Stomach smooth muscle (tissue), 2 donors: ENCODE measurements at regions not wholly inside any gene's neighbourhood (a gene's known extent, or its start where the extent isn't known, plus 50 kb on each side); places are given as distances from the start of the nearest gene placed in this dataset.

Source experiments
- H3K27ac ChIP-seq: one replicate; pipeline ENCODE4 v1.7.0; 2013; ENCODE audit warnings: mild to moderate bottlenecking, low read length, inconsistent platforms
- H3K27me3 ChIP-seq, 2 donors: one replicate each; pipeline ENCODE4 v1.7.0; 2013; ENCODE audit warnings: low read length in 2 of 2; ENCODE audit not compliant: insufficient read depth in 2 of 2, control insufficient read depth in 1 of 2
- H3K36me3 ChIP-seq, 2 donors: one replicate each; pipeline ENCODE4 v1.7.0; 2013; ENCODE audit warnings: low read length in 2 of 2; ENCODE audit not compliant: control insufficient read depth in 2 of 2, insufficient read depth in 2 of 2
- H3K4me1 ChIP-seq: one replicate; pipeline ENCODE4 v1.7.0; 2013; ENCODE audit warnings: low read length; ENCODE audit not compliant: control insufficient read depth, insufficient read depth
- H3K4me3 ChIP-seq, 2 donors: one replicate each; pipeline ENCODE4 v1.7.0; 2013; ENCODE audit warnings: low read length in 2 of 2
- H3K9ac ChIP-seq, 2 donors: one replicate each; pipeline ENCODE4 v1.7.0; 2013; ENCODE audit warnings: low read length in 2 of 2, mild to moderate bottlenecking in 1 of 2
- H3K9me3 ChIP-seq, 2 donors: one replicate each; pipeline ENCODE4 v1.7.0; 2013; ENCODE audit warnings: low read length in 2 of 2; ENCODE audit not compliant: control insufficient read depth in 2 of 2
- donor health status: healthy.
- donor health status: Pancreatic carcinoma.

DNA sequence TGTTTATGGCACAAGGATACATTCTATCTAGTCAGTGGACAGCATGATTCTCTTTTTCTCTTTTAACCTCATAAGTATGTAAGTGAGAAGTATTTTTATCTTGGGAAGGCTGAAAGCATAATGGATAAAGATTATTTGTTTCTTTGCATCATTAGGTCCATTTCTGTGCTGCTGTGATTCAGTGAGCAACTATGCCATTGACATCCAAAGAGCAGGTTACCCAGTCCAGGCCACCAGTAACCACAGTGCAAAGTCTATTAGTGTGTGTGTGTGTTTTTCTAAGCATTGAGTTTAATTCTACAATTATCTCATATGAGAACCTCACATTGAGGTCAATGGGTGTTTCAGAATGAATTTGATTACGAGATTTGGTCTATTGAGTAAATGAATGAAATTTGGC lies 158.8 kb upstream of the DACH1 start:
- Histone ChIP-seq H3K4me1 (no peaks in the 10 kb centered on the region), H3K9ac (no peak overlapping the region), H3K27me3 (no peaks in the 10 kb centered on the region), H3K4me3 (no peak overlapping the region), H3K27ac (no peak overlapping the region), H3K9me3 (peaks cover 2 to 4% of the 10 kb centered on the region in 2 donors), H3K36me3 (no peaks in the 10 kb centered on the region)

DNA sequence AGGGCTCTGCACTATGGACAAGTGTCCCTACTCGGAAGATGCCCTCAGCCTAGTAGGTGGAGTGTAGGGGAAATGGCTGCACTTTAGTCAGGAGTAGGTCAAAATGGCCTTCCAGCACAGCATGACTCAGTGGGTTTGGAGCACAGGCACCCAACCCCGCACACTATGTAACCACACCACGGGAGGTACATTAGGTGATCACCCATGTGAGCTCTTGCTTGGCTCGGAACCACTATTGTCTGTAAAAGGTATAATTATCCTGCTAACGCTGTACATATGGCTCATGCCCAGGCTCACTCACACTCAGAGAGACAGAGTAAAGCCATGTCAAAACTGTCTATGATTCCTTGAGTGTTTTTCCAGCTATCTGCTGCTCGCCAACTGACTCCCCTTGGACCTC lies 156.9 kb upstream of the DACH1 start:
- no peaks in the 10 kb centered on the region for H3K36me3 ChIP-seq
- no peak overlapping the region for H3K27ac ChIP-seq
- H3K4me1 ChIP-seq: no peaks in the 10 kb centered on the region
- no peaks in the 10 kb centered on the region for H3K27me3 ChIP-seq
- no peak overlapping the region for H3K9ac ChIP-seq
- H3K9me3 ChIP-seq: peaks cover 0 to 4% of the 10 kb centered on the region in 2 donors
- H3K4me3 ChIP-seq: no peak overlapping the region

DNA sequence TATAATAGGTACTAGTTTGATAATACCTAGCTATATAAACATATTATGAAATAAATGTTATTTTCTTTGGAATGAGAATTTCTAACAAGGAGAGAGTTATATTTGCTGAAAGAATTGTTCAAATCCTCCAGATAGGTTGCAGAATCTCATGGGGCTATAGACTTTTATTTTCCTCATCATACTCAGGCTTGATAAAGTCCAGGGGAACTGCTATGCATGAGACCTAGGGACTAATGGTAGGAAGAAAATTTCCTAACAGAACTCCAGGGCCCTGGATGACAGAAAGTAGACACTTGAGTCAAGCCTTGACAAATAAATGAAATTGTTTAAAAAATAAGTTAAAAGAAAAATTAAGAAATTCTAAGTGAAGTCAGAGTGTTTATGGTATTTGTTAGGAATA lies 138.5 kb upstream of the DACH1 start:
- no peaks in the 10 kb centered on the region for H3K27me3 ChIP-seq
- H3K4me3 ChIP-seq: no peak overlapping the region
- H3K27ac ChIP-seq: no peak overlapping the region
- no peaks in the 10 kb centered on the region for H3K9me3 ChIP-seq
- H3K9ac ChIP-seq: no peak overlapping the region
- no peaks in the 10 kb centered on the region for H3K36me3 ChIP-seq
- no peaks in the 10 kb centered on the region for H3K4me1 ChIP-seq

DNA sequence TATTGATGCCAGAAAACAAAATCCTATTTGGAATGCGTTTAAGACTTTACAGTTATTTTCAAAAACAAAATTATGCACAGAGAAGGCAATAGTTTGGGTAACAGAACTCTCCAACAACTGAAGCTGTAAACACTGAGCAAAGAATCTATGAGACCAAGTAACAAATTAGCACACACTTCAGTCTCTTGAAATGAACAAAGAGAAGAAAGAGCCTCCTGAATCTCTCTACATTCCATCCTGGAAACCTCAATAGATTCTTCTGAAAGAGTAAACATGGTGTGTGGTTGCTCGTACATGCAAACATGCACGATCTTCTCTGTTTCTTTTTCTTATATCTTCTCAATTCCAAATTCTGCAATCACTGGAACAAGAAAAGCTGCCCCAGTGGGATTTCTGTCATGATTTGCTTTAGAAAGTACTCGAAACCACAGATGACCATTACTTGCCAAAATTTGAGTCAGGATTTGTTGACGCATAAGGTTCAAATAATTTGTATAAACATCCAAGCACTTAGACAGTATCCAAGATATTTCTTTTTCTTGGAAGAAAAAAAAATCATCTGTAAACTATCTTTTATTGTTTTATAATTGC lies 137.9 kb upstream of the DACH1 start:
- Histone ChIP-seq H3K27me3 (no peaks in the 10 kb centered on the region), H3K27ac (no peak overlapping the region), H3K4me3 (no peak overlapping the region), H3K9ac (no peak overlapping the region), H3K9me3 (no peaks in the 10 kb centered on the region), H3K4me1 (no peaks in the 10 kb centered on the region), H3K36me3 (no peaks in the 10 kb centered on the region)

DNA sequence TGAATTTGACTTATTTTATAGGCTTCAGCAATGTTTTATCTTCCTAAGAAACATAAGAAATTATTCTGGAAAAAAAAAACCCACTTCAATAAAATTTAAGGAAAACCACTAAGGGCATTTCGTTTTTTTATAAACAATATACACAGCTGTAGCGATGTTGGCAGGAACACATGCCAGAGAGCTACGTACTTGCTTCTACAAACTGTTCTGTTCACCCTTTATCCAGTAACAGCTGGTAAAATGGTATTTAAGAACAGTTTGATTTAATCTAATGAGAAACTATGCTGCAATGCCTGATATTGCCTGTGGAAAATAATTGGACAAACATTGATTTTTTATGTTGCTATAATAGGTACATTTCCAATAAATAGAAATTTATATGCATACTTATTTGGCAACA lies 137.2 kb upstream of the DACH1 start:
- no peaks in the 10 kb centered on the region for H3K9me3 ChIP-seq
- H3K36me3 ChIP-seq: no peaks in the 10 kb centered on the region
- H3K4me3 ChIP-seq: no peak overlapping the region
- H3K27me3 ChIP-seq: no peaks in the 10 kb centered on the region
- no peaks in the 10 kb centered on the region for H3K4me1 ChIP-seq
- H3K27ac ChIP-seq: no peak overlapping the region
- no peak overlapping the region for H3K9ac ChIP-seq

DNA sequence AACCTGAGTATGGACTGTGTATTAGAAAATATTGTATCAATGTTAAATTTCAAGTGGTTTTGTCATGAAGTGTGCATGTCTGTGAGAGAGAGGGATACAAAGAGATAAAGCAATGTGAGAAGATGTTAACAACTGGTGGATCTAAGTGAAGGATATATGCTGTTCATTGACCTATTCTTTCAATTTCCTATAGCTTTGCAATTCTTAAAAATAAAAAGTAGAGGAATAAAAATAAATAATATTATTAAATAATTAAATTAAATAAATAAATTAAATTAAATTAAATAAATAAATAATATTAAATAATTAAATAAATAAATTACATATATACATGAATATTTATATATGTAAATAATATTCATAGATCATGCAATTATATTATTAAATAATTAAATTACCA lies 131.2 kb upstream of the DACH1 start:
- H3K9ac ChIP-seq: no peak overlapping the region
- H3K9me3 ChIP-seq: no peaks in the 10 kb centered on the region
- no peaks in the 10 kb centered on the region for H3K36me3 ChIP-seq
- H3K27me3 ChIP-seq: no peaks in the 10 kb centered on the region
- no peak overlapping the region for H3K27ac ChIP-seq
- H3K4me1 ChIP-seq: no peaks in the 10 kb centered on the region
- no peak overlapping the region for H3K4me3 ChIP-seq

DNA sequence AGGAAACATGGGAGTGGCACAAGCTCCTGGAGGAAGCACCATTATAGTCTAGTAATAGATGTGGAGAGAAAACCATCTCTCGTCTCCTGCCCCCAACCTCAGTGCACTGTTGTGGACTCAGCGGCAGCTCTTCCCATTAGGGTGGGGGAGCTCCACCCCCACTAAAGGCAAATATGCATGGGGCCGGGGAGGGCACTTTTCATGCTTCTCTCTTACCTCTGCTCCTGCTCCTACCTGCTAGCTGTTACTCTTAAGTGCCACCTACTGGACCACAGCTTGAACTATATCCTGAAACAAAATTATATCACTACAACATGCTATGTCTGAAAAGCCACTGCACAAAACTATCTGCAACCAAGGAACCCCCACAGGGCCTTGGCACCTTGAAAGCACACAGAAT lies 112.6 kb upstream of the DACH1 start:
- Histone ChIP-seq H3K9me3 (no peaks in the 10 kb centered on the region), H3K36me3 (no peaks in the 10 kb centered on the region), H3K9ac (no peak overlapping the region), H3K4me1 (no peaks in the 10 kb centered on the region), H3K27ac (no peak overlapping the region), H3K27me3 (no peaks in the 10 kb centered on the region), H3K4me3 (no peak overlapping the region)

DNA sequence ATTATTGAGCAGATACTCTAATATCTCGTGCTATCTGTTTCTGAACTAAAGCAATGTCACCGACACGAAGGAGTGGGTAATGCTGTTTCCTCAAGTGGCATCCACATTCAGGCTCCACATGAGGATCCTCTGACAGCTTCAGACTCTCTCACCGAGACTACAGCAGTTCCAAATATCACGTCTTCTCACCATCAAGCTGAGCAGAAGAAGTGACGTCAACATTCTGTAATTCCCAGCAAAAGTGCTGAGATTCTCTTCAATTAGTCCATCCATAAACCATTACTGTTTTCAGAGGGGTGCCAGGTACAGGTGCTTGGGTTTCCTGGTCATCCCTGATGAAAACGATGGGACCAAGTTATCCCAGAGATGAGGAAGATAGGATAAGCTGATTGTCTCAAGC lies 110.0 kb upstream of the DACH1 start:
- Histone ChIP-seq H3K4me1 (no peaks in the 10 kb centered on the region), H3K9me3 (no peaks in the 10 kb centered on the region), H3K27me3 (no peaks in the 10 kb centered on the region), H3K4me3 (no peak overlapping the region), H3K9ac (no peak overlapping the region), H3K27ac (no peak overlapping the region), H3K36me3 (no peaks in the 10 kb centered on the region)

DNA sequence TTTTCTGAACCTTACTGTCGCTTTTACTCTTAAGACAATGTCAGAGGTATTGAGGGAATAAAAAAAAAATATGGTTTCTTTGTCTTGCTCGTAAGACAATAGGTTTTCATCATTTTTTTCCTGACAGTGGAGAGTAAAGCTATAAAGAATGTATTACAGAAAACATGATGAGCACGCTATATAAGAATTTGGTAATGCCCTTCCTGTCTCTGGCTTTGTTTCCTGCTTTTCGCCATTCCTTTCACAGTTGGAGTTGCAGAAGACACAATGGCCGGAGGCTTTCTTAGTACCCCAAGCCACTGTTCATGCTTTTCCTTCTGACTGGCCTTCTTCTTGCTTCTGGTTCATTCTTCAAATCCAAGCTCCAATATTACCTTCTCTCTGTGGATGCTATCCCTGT lies 101.0 kb upstream of the DACH1 start:
- H3K36me3 ChIP-seq: no peaks in the 10 kb centered on the region
- no peaks in the 10 kb centered on the region for H3K9me3 ChIP-seq
- H3K4me1 ChIP-seq: no peaks in the 10 kb centered on the region
- no peak overlapping the region for H3K4me3 ChIP-seq
- H3K27ac ChIP-seq: no peak overlapping the region
- H3K9ac ChIP-seq: no peak overlapping the region
- no peaks in the 10 kb centered on the region for H3K27me3 ChIP-seq

DNA sequence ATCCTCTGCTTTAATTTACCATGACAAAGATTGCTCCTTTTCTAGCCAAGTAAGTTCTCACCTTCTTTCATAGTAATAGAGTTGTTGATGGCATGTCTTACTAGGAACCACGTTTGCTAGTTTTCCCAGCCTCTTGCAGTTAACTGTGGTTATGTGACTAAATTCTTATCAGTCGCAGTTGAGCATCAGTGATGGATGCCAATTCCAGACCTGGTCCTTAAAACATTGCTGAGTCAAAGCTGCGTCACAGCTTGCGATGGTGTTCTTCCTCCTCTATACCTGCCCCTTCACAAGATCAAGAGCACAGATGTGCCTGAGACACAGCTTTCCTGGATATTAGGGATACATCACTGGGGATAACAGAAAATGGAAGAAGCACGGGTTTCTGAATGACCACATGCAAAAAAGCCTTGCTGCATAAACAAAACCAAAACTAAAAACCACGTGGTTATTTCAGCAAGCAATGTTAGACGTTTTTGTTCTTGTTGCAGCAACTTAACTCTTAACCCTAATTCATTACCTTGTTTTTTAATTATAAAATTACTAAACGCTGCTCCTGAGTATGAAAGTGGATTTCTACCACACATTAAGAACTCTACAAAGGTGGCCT lies 97.6 kb upstream of the DACH1 start:
- H3K4me3 ChIP-seq: no peak overlapping the region
- H3K9ac ChIP-seq: no peak overlapping the region
- no peaks in the 10 kb centered on the region for H3K36me3 ChIP-seq
- no peak overlapping the region for H3K27ac ChIP-seq
- no peaks in the 10 kb centered on the region for H3K27me3 ChIP-seq
- no peaks in the 10 kb centered on the region for H3K9me3 ChIP-seq
- H3K4me1 ChIP-seq: no peaks in the 10 kb centered on the region

DNA sequence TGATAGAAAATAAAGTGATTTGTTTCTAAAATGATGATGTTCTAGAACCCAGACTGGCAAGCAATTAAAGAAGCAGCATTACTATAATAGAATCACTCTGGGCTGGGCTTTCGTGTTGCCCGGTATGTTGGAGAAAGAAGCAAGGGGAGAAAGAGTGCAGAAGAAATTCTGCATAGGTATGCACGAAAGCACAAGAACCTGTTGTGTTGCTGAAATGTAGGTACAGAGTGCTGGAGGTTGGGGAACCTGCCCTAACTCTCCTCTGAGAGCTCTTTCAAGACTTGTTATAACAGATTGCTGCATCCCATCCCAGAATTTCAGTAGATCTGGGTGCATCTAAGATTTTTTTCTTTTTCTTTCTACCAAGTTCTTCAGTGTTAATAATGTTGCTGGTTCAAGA lies 95.7 kb upstream of the DACH1 start:
- Histone ChIP-seq H3K4me3 (no peak overlapping the region), H3K9me3 (no peaks in the 10 kb centered on the region), H3K9ac (no peak overlapping the region), H3K27me3 (no peaks in the 10 kb centered on the region), H3K4me1 (no peaks in the 10 kb centered on the region), H3K36me3 (no peaks in the 10 kb centered on the region), H3K27ac (no peak overlapping the region)
